Mucosa of descending colon (tissue), 3 donors: ENCODE measurements at regions not wholly inside any gene's neighbourhood (a gene's known extent, or its start where the extent isn't known, plus 50 kb on each side); places are given as distances from the start of the nearest gene placed in this dataset.

Source experiments
- ATAC-seq: fragments of 200-7000 bp; cut with Tn5 transposase; one replicate; pipeline ENCODE4 v1.9.1; 2020; ENCODE audit warnings: mild to moderate bottlenecking, moderate library complexity
- DNase-seq, 3 donors: peaks; one replicate each; pipeline ENCODE4 v3.0.0-alpha.2; 2020
- H3K36me3 ChIP-seq: fragments of 200-600 bp; one replicate; pipeline ENCODE4 v1.8.0; 2021; ENCODE audit warnings: low read depth, mild to moderate bottlenecking
- H3K4me1 ChIP-seq: fragments of 200-600 bp; one replicate; pipeline ENCODE4 v1.8.0; 2021; ENCODE audit warnings: low read depth, mild to moderate bottlenecking
- H3K4me3 ChIP-seq: fragments of 200-600 bp; one replicate; pipeline ENCODE4 v1.8.0; 2021; ENCODE audit warnings: mild to moderate bottlenecking
- H3K9me3 ChIP-seq: fragments of 200-600 bp; one replicate; pipeline ENCODE4 v1.8.0; 2021; ENCODE audit warnings: mild to moderate bottlenecking
- intact Hi-C, 2 donors: fragments of 100-400 bp; cut with DNase I in 1 of 2; cut with micrococcal nuclease in 1 of 2; formaldehyde crosslinking; loops; one replicate each; pipeline versions ENCODE4 v1.11.0 to v1.11.1; 2022; cut with DNase I, micrococcal nuclease
- TF ChIP-seq, protein P1 (sequence below): fragments of 200-600 bp; IDR thresholded peaks from one replicate; pipeline ENCODE4 v1.8.0; 2022; ENCODE audit warnings: antibody characterized with exemption, mild to moderate bottlenecking
- donor health status: DM: no; HTN: no; CAD: no; lungs with moderate emphysema.
- donor health status: DM: no; HTN: no; CAD: no.
- donor health status: DM: no; HTN: yes; CAD: no.

DNA sequence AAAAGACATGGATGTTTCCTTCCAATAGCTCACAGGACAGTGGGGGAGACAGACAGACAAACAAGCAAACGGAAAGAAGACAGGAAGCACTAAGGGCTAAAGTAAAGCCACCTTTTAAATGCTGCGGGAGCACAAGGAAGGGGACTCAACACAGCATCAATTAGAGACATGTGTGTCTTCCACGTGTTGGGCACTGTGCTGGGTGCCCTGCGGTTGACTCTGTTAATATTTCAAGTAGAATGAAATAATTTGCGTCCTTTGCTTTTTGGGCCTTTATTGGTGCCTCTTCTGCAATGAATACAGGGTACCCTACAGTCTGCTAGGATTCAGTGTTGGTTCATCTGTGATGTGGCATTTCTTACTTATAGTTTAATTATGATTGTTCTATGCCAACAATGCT is 90.9 kb upstream of the CPM start:
- ATAC-seq (no peak), DNase-seq (no peak)
- H3K9me3 ChIP-seq, result no peaks in the 10 kb centered on the region
- TF ChIP-seq, protein P1, sequence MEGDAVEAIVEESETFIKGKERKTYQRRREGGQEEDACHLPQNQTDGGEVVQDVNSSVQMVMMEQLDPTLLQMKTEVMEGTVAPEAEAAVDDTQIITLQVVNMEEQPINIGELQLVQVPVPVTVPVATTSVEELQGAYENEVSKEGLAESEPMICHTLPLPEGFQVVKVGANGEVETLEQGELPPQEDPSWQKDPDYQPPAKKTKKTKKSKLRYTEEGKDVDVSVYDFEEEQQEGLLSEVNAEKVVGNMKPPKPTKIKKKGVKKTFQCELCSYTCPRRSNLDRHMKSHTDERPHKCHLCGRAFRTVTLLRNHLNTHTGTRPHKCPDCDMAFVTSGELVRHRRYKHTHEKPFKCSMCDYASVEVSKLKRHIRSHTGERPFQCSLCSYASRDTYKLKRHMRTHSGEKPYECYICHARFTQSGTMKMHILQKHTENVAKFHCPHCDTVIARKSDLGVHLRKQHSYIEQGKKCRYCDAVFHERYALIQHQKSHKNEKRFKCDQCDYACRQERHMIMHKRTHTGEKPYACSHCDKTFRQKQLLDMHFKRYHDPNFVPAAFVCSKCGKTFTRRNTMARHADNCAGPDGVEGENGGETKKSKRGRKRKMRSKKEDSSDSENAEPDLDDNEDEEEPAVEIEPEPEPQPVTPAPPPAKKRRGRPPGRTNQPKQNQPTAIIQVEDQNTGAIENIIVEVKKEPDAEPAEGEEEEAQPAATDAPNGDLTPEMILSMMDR, result no peak
- intact Hi-C loops, result no loop called here
- no peaks in the 10 kb centered on the region for H3K36me3 ChIP-seq
- H3K4me1 ChIP-seq, result no peaks in the 10 kb centered on the region
- H3K4me3 ChIP-seq, result no peak overlapping the region

DNA sequence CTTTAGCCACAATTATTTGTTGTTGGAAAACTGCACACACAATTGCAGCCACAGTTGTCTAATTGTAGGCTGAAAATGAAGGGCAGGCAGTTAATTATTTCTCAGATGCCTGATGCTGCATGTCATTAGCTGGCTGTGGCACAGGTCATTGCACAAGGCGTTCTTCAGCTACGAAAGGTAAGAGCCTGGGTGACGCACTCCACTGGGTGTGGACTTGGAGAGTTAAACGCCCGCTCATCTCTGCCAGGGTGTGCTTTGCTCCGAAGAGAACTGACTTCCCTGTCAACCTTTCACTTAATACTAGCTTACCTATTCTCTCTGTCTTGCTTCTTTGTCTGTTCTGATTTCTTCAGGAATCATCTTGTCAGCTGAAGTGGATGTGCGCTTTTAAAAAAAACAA is 91.4 kb upstream of the CPM start:
- intact Hi-C loops, result no loop called here
- H3K4me1 ChIP-seq, result no peaks in the 10 kb centered on the region
- TF ChIP-seq, protein P1, result no peak
- H3K4me3 ChIP-seq, result no peak overlapping the region
- no peaks in the 10 kb centered on the region for H3K9me3 ChIP-seq
- peak; percentile 100 for ATAC-seq
- peak; percentile 86 to 95 (median 89) for DNase-seq
- no peaks in the 10 kb centered on the region for H3K36me3 ChIP-seq

- no peaks in the 10 kb centered on the region for H3K36me3 ChIP-seq
- TF ChIP-seq, protein P1, result no peak
- H3K4me1 ChIP-seq, result no peaks in the 10 kb centered on the region
- ATAC-seq (no peak), DNase-seq (no peak)
- H3K9me3 ChIP-seq, result no peaks in the 10 kb centered on the region
- intact Hi-C loops, result no loop called here
- no peak overlapping the region for H3K4me3 ChIP-seq
Observed at GRCh38 chr12:69024907-69025306, 91.9 kb upstream of the CPM start.

DNA sequence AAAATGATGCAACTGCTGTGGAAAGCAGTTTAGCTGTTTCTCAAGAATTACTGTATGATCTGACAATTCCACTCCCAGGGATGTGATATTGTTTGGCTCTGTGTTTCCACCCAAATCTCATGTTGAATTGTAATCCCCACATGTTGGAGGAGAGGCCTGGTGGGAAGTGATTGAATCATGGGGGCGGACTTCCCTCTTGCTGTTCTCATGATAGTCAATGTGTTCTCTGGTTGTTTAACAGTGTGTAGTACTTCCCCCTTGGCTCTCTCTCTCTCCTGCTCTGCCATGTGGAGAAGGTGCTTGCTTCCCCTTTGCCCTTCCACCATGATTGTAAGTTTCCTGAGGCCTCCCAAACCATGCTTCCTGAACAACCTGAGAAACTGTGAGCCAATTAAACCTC is 93.4 kb upstream of the CPM start:
- ATAC-seq (no peak), DNase-seq (no peak)
- no peaks in the 10 kb centered on the region for H3K4me1 ChIP-seq
- H3K4me3 ChIP-seq, result no peak overlapping the region
- TF ChIP-seq, protein P1, result no peak
- no peaks in the 10 kb centered on the region for H3K9me3 ChIP-seq
- intact Hi-C loops, result no loop called here
- H3K36me3 ChIP-seq, result no peaks in the 10 kb centered on the region

GRCh38 chr12:69027411-69027881 is 94.5 kb upstream of the CPM start:
- no peak for ATAC-seq

More at GRCh38 chr12:69027411-69027881, 94.5 kb upstream of the CPM start:
- Histone ChIP-seq H3K36me3 (no peaks in the 10 kb centered on the region), H3K4me1 (no peaks in the 10 kb centered on the region), H3K4me3 (no peak overlapping the region), H3K9me3 (no peaks in the 10 kb centered on the region)
- TF ChIP-seq, protein P1, result no peak
- no peak for DNase-seq
- intact Hi-C loops, result no loop called here
